GM12874 (cell line): ENCODE measurements at regions not wholly inside any gene's neighbourhood (a gene's known extent, or its start where the extent isn't known, plus 50 kb on each side); places are given as distances from the start of the nearest gene placed in this dataset.

Experiments
- TF ChIP-seq, protein P1 (sequence below): IDR thresholded peaks from 2 replicates; pipeline ENCODE4 v1.5.1; 2011; ENCODE audit warnings: low read depth, mild to moderate bottlenecking, control low read depth, low read length, moderate library complexity; ENCODE audit not compliant: insufficient read depth

DNA sequence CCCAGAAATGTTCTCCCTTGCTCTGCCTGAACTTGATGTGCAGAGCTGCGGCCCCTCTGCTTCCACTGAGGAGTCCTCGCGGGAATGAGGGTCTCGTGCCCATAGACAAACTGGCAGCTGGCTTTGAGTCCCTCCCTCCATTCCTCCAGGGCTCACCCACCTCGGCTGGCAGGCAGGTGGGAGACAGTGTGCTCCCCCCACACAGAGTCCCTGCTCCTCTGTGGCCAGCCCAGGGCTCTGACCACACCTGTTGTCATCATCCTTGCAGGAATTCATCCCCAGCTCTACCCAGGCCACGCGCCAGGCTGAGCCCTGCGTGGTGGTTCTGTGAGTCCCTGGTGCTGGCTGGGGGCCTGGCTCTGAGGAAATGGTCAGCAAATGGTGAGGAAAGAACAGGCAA is 521.9 kb downstream of the TBC1D22A start:
- TF ChIP-seq, protein P1, sequence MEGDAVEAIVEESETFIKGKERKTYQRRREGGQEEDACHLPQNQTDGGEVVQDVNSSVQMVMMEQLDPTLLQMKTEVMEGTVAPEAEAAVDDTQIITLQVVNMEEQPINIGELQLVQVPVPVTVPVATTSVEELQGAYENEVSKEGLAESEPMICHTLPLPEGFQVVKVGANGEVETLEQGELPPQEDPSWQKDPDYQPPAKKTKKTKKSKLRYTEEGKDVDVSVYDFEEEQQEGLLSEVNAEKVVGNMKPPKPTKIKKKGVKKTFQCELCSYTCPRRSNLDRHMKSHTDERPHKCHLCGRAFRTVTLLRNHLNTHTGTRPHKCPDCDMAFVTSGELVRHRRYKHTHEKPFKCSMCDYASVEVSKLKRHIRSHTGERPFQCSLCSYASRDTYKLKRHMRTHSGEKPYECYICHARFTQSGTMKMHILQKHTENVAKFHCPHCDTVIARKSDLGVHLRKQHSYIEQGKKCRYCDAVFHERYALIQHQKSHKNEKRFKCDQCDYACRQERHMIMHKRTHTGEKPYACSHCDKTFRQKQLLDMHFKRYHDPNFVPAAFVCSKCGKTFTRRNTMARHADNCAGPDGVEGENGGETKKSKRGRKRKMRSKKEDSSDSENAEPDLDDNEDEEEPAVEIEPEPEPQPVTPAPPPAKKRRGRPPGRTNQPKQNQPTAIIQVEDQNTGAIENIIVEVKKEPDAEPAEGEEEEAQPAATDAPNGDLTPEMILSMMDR: no peak

DNA sequence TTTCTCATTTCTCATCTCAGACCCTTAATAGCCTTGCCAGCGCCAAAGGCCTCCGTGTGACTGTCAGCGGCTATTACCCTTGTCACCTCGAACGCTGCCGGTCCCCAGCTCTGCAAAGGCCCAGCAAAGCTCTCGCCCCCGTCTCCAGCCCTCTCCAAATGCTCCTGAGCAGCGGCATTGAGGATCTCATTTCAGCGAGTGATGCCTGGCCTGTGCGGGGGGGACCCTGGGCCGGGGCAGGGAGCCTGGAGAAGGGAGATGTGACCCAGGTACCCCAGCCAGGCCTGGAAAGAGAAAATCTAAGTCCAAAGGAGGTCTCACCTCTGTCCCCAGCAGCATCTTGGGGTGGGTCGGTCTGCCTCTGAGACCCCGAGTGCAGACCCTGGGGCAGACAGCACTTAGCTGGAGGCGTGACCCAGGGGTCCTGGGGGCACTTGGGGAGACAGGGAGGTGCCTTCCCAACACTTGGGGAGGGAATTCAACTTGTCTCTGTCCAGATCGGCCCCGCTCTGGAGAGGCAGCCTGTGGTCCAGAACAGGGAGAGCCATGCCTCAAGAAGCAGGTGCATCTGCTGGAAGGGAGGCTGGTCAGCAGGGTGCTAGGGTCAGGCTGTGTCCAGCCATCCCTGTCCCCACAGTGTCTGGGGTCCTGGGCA is 521.3 kb downstream of the TBC1D22A start:
- TF ChIP-seq, protein P1: no peak

DNA sequence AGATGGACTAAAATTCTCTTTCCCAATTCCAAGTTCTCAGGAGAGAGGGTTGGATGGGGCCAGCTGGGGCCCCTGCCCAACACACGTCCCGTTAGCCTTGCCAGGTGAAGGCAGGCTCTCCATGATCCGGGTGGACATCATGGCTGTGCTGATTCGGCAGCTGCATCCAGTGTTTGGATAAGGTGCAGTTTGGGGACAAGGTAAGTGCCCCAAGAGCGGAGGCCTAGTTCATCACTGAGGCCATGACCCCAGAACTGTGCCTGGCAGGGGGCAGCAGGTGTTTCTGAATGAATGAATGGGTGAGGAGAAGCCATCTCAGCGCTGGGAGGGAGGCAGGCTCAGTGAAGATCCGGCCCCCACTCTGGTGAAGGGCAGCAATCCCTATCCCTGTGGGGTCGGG is 520.4 kb downstream of the TBC1D22A start:
- TF ChIP-seq, protein P1: no peak

DNA sequence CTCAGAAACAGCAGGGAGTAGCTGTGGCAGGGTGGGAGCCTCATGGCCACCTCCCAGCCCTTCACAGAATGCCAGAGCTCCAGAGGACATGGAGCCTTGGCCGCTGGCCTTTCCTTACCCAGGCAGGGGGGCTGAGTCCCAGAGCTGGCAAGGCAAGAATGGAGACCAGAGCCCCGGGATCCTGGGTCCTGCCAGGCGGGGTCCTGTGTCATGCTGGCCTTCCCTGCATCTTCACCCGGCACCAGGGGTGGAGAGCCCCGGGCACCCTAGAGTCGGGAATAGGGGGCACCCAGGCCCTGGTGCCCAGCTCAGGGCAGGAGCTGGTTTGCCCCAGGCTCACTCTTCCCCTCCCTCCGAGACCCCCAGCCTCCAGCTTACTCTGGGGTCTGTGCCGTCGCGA is 519.9 kb downstream of the TBC1D22A start:
- TF ChIP-seq, protein P1: no peak

DNA sequence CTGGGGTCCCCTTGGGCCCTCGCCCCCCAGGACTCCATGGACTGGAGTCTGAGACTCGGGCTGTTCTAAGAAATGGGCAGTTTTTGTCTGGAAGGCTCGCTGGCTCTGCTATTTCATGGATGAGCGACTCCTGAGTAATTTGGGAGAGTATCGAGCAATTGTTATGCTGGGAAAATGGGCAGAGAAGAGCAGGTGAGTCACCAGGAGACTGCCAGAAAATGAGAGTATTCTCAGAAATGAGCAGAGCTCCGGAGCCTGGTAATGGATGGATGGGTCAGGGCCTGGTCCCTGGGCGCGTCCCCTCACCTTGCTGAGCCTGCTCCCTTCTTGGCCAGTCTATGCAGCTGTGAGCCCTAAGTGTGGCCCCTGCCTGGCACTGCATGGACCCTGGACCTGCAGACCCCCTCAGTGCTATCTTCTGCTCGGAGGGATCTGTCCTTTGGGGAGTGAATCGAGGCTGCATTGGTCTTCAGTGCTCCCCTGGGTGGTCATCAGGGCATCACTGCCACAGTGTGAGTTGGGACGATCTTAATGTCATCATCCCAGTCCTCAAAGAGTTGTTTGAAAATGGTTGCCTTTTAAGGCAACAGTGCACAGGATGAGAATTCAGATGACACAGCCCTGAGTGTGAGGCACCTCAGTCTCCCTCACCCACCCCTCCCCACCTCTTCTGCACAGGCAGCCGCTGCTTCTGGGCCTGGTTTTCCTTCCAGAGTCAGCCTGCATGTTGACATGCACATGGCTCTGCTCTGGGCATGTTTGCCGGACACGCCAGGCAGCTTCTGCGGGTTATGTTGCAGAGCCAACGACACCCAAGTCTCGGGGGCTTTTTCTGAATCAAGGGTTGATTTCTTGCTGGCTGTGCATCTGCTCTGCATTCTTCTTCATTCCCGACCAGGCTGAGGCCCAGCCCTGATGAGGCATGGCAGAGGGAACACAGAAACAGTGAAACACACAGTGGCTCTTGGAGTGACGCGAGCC is 519.0 kb downstream of the TBC1D22A start:
- TF ChIP-seq, protein P1: no peak

DNA sequence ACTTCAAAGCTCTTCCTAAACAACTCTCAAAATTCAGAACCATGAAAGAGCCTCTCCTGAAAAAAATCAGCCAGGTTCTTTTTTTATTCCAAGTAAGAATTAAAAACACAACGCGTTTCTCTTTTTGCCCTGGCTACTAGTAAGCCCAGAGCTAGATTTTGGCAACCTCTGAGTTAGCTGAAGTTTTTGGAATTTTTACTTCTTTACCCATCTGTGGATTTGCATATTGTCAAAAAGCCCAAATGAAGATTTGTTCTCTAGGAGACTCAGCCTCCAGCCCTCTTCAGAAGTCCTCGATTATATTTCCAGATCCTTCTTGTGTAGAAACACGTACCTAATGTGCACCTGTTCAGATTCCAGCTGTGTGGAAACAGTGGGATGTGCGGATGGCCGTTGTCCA is 517.9 kb downstream of the TBC1D22A start:
- TF ChIP-seq, protein P1: no peak

DNA sequence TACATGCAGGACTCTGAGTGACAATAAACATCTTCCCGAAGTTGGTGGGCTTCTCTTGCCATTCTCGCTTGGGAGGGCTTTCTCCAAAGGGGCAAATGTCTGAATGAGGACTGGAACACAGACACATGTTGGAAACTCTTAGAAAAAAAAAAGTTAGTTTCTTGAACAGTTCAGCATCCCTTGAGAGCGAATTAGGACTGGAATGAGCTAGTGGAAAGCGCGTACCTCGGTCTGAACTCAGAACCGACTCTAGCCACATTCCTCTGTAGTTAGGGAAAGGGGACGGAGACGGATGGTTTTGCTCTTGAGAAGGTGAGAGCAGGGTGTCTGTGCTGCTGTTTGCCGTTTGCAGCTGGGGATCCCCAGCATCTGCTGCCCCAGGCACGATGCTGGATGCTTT is 517.3 kb downstream of the TBC1D22A start:
- TF ChIP-seq, protein P1: no peak
